IPS DF 6.9 (cell line): ENCODE measurements at regions not wholly inside any gene's neighbourhood (a gene's known extent, or its start where the extent isn't known, plus 50 kb on each side); places are given as distances from the start of the nearest gene placed in this dataset.
"Not testable (repeated sequence)": the region's sequence is repeated elsewhere in the genome, so short reads cannot be mapped to it uniquely, and the experiment has no call there.

Experiments used
- DNase-seq: peaks from one replicate; pipeline ENCODE4 v3.0.0-alpha.2; 2013; ENCODE audit warnings: low read depth, low spot score
- H3K27ac ChIP-seq: one replicate; pipeline ENCODE4 v1.5.1; 2013; ENCODE audit warnings: low read length, control low read depth
- H3K27me3 ChIP-seq: 2 replicates; pipeline ENCODE4 v1.6.1; 2013; ENCODE audit warnings: mild to moderate bottlenecking, low read length; ENCODE audit not compliant: control insufficient read depth, insufficient read depth
- H3K36me3 ChIP-seq: 2 replicates; pipeline ENCODE4 v1.6.1; 2013; ENCODE audit warnings: low read length; ENCODE audit not compliant: control insufficient read depth, insufficient read depth
- H3K4me1 ChIP-seq: 2 replicates; pipeline ENCODE4 v1.6.1; 2013; ENCODE audit warnings: low read length; ENCODE audit not compliant: control insufficient read depth, insufficient read depth
- H3K4me3 ChIP-seq: 2 replicates; pipeline ENCODE4 v1.5.1; 2013; ENCODE audit warnings: mild to moderate bottlenecking, low read length
- H3K9me3 ChIP-seq: 2 replicates; pipeline ENCODE4 v1.6.1; 2013; ENCODE audit warnings: low read length, inconsistent platforms; ENCODE audit not compliant: control insufficient read depth, insufficient read depth
- WGBS: extraction: QIAGEN DNeasy Blood & Tissue Kit; methylation state at CpG from one replicate; pipeline ENCODE4 v1.1.7; 2013; ENCODE audit warnings: mixed read lengths, missing lambda C conversion rate; ENCODE audit not compliant: insufficient read length, insufficient coverage; 5-methylcytosine and 5-hydroxymethylcytosine counted together

DNA sequence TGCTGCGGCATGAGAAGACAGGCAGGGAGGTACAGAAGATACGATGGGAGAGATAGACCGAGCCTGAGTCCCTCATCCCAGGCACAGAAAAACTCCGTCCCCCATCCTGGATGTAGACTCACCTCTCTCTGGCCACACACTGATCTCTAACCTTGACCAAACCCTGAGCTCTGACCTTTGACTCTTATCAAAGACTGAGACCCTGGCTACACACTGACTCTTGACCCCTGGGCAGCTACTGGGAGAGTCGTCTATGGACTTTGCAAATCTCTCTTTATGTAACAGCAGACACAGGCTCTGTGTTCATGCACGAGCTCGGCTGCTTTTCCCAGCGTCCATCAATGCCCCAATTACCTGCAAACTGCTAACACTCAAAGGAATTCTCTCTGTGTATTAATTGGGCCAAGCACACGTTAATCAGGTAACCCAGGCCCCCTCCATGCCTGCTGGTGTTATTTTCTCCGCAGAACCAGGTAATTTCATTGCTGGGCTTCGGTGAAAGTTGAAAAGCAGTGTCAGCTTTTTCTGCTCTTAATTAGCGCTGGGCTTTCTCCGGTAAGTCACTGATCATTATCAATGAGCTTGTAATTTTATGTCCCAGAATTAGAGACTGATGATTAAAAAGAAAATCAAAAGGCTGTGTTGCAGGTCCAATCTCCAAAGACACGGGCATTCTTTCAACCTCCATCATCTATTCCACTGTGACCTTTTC is 179.4 kb upstream of the NLRP1 start:
- WGBS, result no CpG with 5 or more reads among the region's 14 CpGs
- H3K9me3 ChIP-seq, result no peaks in the 10 kb centered on the region
- no peaks in the 10 kb centered on the region for H3K4me1 ChIP-seq
- H3K27ac ChIP-seq, result no peak overlapping the region
- no peaks in the 10 kb centered on the region for H3K36me3 ChIP-seq
- no peaks in the 10 kb centered on the region for H3K27me3 ChIP-seq
- DNase-seq, result no peak
- no peak overlapping the region for H3K4me3 ChIP-seq

DNA sequence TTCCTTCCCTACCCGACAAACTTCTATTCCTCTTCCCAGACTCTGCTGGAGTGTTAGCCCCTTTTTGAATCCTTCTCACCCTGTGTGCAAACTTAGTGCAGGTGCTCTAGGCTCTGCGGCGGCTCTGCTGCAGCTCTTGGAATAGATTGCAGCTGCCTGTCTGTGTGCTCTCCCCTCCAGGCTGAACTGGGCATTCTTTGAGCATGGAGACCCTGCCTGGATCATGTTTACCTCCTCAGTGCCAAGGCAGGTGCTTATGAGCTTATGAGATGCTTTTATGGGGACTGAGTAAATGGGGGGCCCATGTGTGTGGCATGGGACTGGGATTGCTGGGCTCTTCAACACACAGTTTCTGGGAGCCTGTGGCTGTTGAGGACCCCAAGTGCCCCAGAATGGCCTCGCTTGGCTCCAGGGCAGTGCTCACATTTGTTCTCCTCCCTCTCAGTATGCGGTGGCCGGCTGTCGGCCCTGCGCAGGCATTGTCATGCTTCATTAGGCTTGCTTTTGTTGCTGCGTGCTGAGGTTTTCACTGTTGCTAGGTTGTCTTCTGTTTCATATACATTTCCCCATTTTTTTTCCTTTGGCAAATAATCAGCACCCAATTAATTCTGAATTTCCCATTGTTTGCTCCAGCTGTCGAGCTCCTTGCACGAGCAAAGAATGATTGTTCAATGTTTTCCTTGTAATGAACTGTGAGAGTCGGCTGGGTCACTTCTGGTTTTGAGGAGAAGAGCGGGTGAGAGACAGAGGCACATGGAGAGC is 185.5 kb upstream of the NLRP1 start:
- DNase-seq, result no peak
- H3K27me3 ChIP-seq, result no peaks in the 10 kb centered on the region

GRCh38 chr17:5770441-5771270 is 186.3 kb upstream of the NLRP1 start:
- H3K27me3 ChIP-seq, result no peaks in the 10 kb centered on the region
- no peaks in the 10 kb centered on the region for H3K9me3 ChIP-seq
- no peak for DNase-seq
- no CpG with 5 or more reads among the region's 17 CpGs for WGBS
- no peak overlapping the region for H3K27ac ChIP-seq
- no peaks in the 10 kb centered on the region for H3K36me3 ChIP-seq
- H3K4me3 ChIP-seq, result no peak overlapping the region
- H3K4me1 ChIP-seq, result no peaks in the 10 kb centered on the region

More for the DNA sequence above, 185.5 kb upstream of the NLRP1 start:
- no peaks in the 10 kb centered on the region for H3K36me3 ChIP-seq
- no CpG with 5 or more reads among the region's 13 CpGs for WGBS
- no peak overlapping the region for H3K4me3 ChIP-seq
- no peak overlapping the region for H3K27ac ChIP-seq
- no peaks in the 10 kb centered on the region for H3K4me1 ChIP-seq
- no peaks in the 10 kb centered on the region for H3K9me3 ChIP-seq

GRCh38 chr17:5771271-5771577 is 186.9 kb upstream of the NLRP1 start:
- H3K36me3 ChIP-seq, H3K4me3 ChIP-seq, DNase-seq, H3K4me1 ChIP-seq, H3K27me3 ChIP-seq, H3K27ac ChIP-seq, H3K9me3 ChIP-seq: not testable (repeated sequence)
- WGBS, result no CpG with 5 or more reads among the region's 36 CpGs

GRCh38 chr17:5772017-5772416 is 187.7 kb upstream of the NLRP1 start:
- not testable (repeated sequence) for DNase-seq, H3K36me3 ChIP-seq, H3K9me3 ChIP-seq, H3K27ac ChIP-seq, H3K27me3 ChIP-seq, H3K4me3 ChIP-seq, H3K4me1 ChIP-seq
- WGBS, result no CpG with 5 or more reads among the region's 11 CpGs

GRCh38 chr17:5772720-5773119 is 188.4 kb upstream of the NLRP1 start:
- Histone ChIP-seq H3K9me3 (no peaks in the 10 kb centered on the region), H3K36me3 (no peaks in the 10 kb centered on the region), H3K27me3 (no peaks in the 10 kb centered on the region), H3K27ac (no peak overlapping the region), H3K4me3 (no peak overlapping the region), H3K4me1 (no peaks in the 10 kb centered on the region)
- no peak for DNase-seq
- WGBS, result no CpG with 5 or more reads among the region's 13 CpGs

DNA sequence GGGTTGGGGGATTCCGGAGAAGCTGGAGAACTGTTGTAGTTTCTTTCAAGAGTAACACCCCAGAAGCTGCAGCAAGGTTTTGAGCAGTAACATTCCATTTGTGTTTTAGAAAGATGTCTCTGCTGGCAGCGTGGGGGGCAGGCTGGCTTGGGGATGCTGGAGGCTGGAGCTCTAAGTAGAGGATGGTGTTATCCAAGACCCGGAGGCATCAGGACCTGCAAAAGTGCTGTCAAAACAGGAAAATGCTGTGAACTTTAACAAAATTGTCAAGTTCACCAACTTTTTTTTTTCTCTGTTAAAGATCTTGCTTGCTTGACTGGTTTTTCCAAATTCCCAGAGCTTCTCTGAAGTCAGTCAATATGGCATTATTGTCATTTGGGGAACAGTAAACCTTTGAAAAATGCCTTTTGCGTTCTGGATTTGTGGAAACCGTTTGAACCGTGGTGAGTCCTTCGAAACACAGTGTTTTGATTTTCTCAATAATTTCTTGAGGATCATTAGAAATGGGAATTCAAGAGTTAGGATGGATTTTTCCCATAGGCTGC is 189.6 kb upstream of the NLRP1 start:
- DNase-seq, result no peak
- no peaks in the 10 kb centered on the region for H3K9me3 ChIP-seq
- no peak overlapping the region for H3K4me3 ChIP-seq
- no peak overlapping the region for H3K27ac ChIP-seq
- H3K27me3 ChIP-seq, result no peaks in the 10 kb centered on the region
- WGBS, result no CpG with 5 or more reads among the region's 7 CpGs
- no peaks in the 10 kb centered on the region for H3K36me3 ChIP-seq
- H3K4me1 ChIP-seq, result no peaks in the 10 kb centered on the region

GRCh38 chr17:5775098-5775497 is 190.8 kb upstream of the NLRP1 start:
- DNase-seq, result no peak
- Histone ChIP-seq H3K4me1 (no peaks in the 10 kb centered on the region), H3K27ac (no peak overlapping the region), H3K27me3 (no peaks in the 10 kb centered on the region), H3K4me3 (no peak overlapping the region), H3K36me3 (no peaks in the 10 kb centered on the region), H3K9me3 (no peaks in the 10 kb centered on the region)
- no CpG with 5 or more reads among the region's 8 CpGs for WGBS

- H3K4me3 ChIP-seq, result no peak overlapping the region
- no peaks in the 10 kb centered on the region for H3K27me3 ChIP-seq
- H3K36me3 ChIP-seq, result no peaks in the 10 kb centered on the region
- no peaks in the 10 kb centered on the region; the same call in 1 of the 2 replicates for H3K4me1 ChIP-seq
- no peak for DNase-seq
- no peak overlapping the region for H3K27ac ChIP-seq
- H3K9me3 ChIP-seq, result no peaks in the 10 kb centered on the region
- no CpG with 5 or more reads among the region's 11 CpGs for whole genome bisulfite sequencing
These were observed 196.2 kb upstream of the NLRP1 start for GRCh38 chr17:5780476-5780875.

- Histone ChIP-seq H3K4me1 (no peaks in the 10 kb centered on the region; the same call in 1 of the 2 replicates), H3K27ac (no peak overlapping the region), H3K36me3 (no peaks in the 10 kb centered on the region), H3K4me3 (no peak overlapping the region), H3K9me3 (no peaks in the 10 kb centered on the region), H3K27me3 (no peaks in the 10 kb centered on the region)
- DNase-seq, result no peak
- no CpG with 5 or more reads among the region's 13 CpGs for WGBS
These were observed 197.1 kb upstream of the NLRP1 start for GRCh38 chr17:5781236-5781927.
